Activated naive CD8-positive, alpha-beta T cell treated with anti-CD3 and anti-CD28 coated beads, Interleukin-2, amount 10 ng/mL, durations not matched to agents 7 days and 5 days (primary cell): ENCODE measurements at regions not wholly inside any gene's neighbourhood (a gene's known extent, or its start where the extent isn't known, plus 50 kb on each side); places are given as distances from the start of the nearest gene placed in this dataset.

Experiments
- ATAC-seq: fragments of 150-1000 bp; cut with Tn5 transposase; one replicate; pipeline ENCODE4 v1.10.0; 2021; ENCODE audit warnings: low read depth, moderate library complexity
- POLR2A ChIA-PET: fragments of 350-600 bp; sonication (Branson Sonifier 250); formaldehyde crosslinking; loops from one replicate; lab custom pipeline; 2021; ENCODE audit warnings: antibody characterized with exemption; lab: Charles Lee
- DNase-seq: peaks from one replicate; pipeline ENCODE4 v3.0.0; 2021
- H3K27ac Mint-ChIP-seq: one replicate; pipeline ENCODE4 v1.8.0; 2022; ENCODE audit warnings: mild to moderate bottlenecking, mixed read lengths
- H3K27me3 Mint-ChIP-seq: one replicate; pipeline ENCODE4 v1.8.0; 2022; ENCODE audit warnings: mild to moderate bottlenecking, moderate library complexity, mixed read lengths
- H3K36me3 Mint-ChIP-seq: one replicate; pipeline ENCODE4 v1.8.0; 2021; ENCODE audit warnings: mild to moderate bottlenecking, mixed read lengths
- H3K4me1 Mint-ChIP-seq: one replicate; pipeline ENCODE4 v1.8.0; 2021; ENCODE audit warnings: mixed read lengths
- H3K4me3 Mint-ChIP-seq: one replicate; pipeline ENCODE4 v1.8.0; 2022; ENCODE audit warnings: mild to moderate bottlenecking, moderate library complexity, mixed read lengths
- H3K9me3 Mint-ChIP-seq: one replicate; pipeline ENCODE4 v1.8.0; 2021; ENCODE audit warnings: mixed read lengths

DNA sequence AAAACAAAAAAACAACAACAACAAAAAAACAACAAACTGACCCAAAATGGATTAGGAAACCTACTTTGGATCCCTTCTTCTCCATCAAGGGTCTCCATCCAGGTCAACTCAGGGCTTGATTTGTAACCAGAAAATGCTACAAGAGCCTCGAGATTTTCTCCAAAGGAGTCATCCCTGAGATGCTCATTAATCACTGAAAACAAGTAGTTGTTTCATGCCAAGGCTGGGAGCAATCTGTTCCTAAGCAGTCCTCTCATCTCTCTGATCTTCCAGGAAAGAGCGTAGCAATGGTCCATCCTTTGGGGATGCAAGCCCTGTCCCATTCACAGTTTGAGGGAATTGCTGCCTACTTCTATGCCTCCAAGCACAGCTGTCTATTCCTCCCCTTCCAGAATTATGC is 203.0 kb upstream of the MAP3K1 start:
- Mint-ChIP-seq H3K36me3 (peaks cover 39% of the 10 kb centered on the region), H3K9me3 (peaks cover 21% of the 10 kb centered on the region), H3K4me3 (peak overlapping the region; percentile 72), H3K4me1 (peaks cover 59% of the 10 kb centered on the region), H3K27me3 (no peaks in the 10 kb centered on the region), H3K27ac (peak overlapping the region; percentile 89)
- DNase-seq (no peak), ATAC-seq (no peak)
- POLR2A ChIA-PET, result interaction anchor here (1.2 to 1.8 kb wide), 3 partner anchors 24 to 203 kb away, joined by 6 read pairs; partner anchors contain the start of gene MAP3K1

DNA sequence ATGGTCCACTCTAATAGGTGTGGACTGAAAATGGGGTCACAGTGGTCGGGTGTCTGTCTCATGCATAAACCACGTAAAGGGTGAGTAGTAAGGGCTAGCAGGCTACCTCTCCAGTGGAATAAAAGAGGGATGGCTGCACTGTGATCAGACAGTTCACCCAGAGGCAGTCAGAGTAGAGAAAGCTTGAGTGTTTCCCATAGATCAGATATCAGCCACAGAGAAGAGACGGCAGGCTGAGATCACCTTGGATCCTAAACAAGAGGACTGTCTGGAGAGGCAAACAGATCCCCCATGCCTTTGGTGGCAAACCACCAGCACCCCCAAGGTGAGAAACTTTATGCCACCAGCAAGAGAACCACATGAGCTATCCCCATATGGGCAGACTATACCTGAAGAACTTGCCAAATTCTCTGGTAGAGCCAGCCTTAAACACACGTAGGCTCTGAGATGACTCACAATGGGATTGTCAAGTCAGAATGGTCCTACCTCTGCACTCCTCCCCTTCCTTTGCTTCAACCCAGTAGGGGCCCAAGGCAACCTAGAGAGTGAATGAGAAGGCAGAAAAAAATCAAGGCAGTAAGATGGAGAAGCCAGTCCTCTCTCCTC is 205.2 kb upstream of the MAP3K1 start:
- Mint-ChIP-seq H3K27me3 (no peaks in the 10 kb centered on the region), H3K4me3 (peak overlapping the region; percentile 20), H3K36me3 (peaks cover 39% of the 10 kb centered on the region), H3K9me3 (peaks cover 20% of the 10 kb centered on the region), H3K4me1 (peaks cover 55% of the 10 kb centered on the region), H3K27ac (peak overlapping the region; percentile 55)
- DNase-seq (no peak), ATAC-seq (peak; percentile 66)
- POLR2A ChIA-PET, result no interaction called here

- Mint-ChIP-seq H3K27me3 (no peaks in the 10 kb centered on the region), H3K27ac (no peak overlapping the region), H3K9me3 (peaks cover 14% of the 10 kb centered on the region), H3K4me3 (no peak overlapping the region), H3K4me1 (peaks cover 40% of the 10 kb centered on the region), H3K36me3 (peaks cover 28% of the 10 kb centered on the region)
- no peak for DNase-seq
- POLR2A ChIA-PET, result interaction anchor here (1.0 kb wide), 1 partner anchor 206 kb away, joined by 3 read pairs; no protein-coding TSS in a partner anchor
- ATAC-seq, result no peak
Measured at GRCh38 chr5:56608217-56608925, 207.0 kb upstream of the MAP3K1 start.

DNA sequence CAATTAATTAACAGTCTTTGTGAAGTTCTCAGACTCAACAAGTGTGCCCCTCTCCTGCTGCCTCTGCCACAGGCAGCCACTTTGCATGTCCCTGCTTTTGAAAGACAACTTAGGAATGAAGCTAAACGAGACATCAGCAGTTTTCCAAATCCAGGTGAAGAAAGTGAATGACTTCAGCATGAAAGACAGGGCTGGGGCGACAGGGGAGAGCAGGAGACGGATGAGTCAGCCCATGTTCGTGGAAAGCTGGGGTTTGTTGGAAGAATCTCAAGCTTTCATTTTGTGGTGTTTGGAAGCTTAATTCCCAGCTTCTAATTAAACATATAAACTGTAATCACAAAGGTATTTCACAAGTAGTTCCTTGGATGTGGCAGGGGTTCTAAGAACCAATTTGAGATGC is 207.8 kb upstream of the MAP3K1 start:
- Mint-ChIP-seq H3K27me3 (no peaks in the 10 kb centered on the region), H3K9me3 (peaks cover 13% of the 10 kb centered on the region), H3K36me3 (peaks cover 25% of the 10 kb centered on the region), H3K4me3 (no peak overlapping the region), H3K4me1 (peaks cover 32% of the 10 kb centered on the region), H3K27ac (no peak overlapping the region)
- ATAC-seq (no peak), DNase-seq (no peak)
- POLR2A ChIA-PET, result no interaction called here

DNA sequence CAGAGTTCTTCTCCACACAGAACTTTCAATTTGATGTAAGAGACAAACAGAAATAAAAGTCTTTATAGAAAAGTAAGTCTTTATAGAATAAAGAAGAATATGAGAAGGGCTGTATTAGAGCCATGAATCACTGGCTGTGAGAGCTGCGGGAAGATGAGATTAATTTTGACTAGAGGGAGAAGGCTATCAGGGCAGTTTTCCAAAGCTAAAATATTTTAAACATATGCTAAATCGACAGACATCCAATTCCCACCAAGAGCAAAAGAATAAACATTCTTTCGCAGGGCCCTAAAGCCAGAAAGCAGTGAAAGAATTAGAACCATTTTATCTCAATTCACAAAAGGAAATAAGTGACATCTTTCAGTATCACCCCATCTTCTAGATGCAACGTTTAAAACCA is 208.3 kb upstream of the MAP3K1 start:
- DNase-seq (no peak), ATAC-seq (no peak)
- no peak overlapping the region for H3K27ac Mint-ChIP-seq
- H3K27me3 Mint-ChIP-seq, result no peaks in the 10 kb centered on the region
- H3K36me3 Mint-ChIP-seq, result peaks cover 24% of the 10 kb centered on the region
- peaks cover 13% of the 10 kb centered on the region for H3K9me3 Mint-ChIP-seq
- POLR2A ChIA-PET, result no interaction called here
- H3K4me3 Mint-ChIP-seq, result no peak overlapping the region
- peaks cover 29% of the 10 kb centered on the region for H3K4me1 Mint-ChIP-seq

GRCh38 chr5:56606192-56606591 is 209.2 kb upstream of the MAP3K1 start:
- no peak overlapping the region for H3K27ac Mint-ChIP-seq
- no peak for DNase-seq
- POLR2A ChIA-PET, result no interaction called here
- H3K9me3 Mint-ChIP-seq, result peaks cover 6% of the 10 kb centered on the region
- H3K27me3 Mint-ChIP-seq, result no peaks in the 10 kb centered on the region
- H3K4me3 Mint-ChIP-seq, result no peak overlapping the region
- peaks cover 16% of the 10 kb centered on the region for H3K36me3 Mint-ChIP-seq
- ATAC-seq, result no peak
- peaks cover 21% of the 10 kb centered on the region for H3K4me1 Mint-ChIP-seq

- H3K27me3 Mint-ChIP-seq, result no peaks in the 10 kb centered on the region
- ATAC-seq, result no peak
- no peak overlapping the region for H3K4me3 Mint-ChIP-seq
- peaks cover 5% of the 10 kb centered on the region for H3K9me3 Mint-ChIP-seq
- DNase-seq, result no peak
- peaks cover 15% of the 10 kb centered on the region for H3K4me1 Mint-ChIP-seq
- H3K27ac Mint-ChIP-seq, result no peak overlapping the region
- POLR2A ChIA-PET, result interaction anchor here (1.2 kb wide), 1 partner anchor 17 kb away, joined by 3 read pairs; no protein-coding TSS in a partner anchor
- H3K36me3 Mint-ChIP-seq, result peaks cover 9% of the 10 kb centered on the region
Measured at GRCh38 chr5:56605231-56605630, 210.1 kb upstream of the MAP3K1 start.

DNA sequence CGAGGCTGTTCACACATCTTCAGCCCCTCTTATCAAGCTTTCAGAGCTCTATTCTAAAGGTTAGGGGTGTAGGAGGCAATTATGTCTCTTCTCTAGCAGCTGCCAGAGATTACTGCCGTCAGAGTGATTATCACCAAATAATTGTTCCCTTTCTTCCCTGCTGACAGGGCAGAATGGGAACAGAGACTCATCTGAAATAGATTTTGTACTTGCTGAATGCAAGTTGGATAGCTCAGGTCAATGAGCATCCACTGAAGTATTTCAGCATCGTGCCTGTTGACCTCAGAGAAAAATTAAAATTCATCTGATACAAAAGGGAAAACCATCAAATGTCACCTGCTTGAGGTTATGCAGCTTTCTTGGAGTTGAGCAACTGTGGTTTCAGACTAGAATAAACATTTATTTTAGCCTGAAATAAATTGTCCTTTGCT is 213.7 kb upstream of the MAP3K1 start:
- ATAC-seq, result no peak
- peaks cover 8% of the 10 kb centered on the region for H3K4me1 Mint-ChIP-seq
- no peaks in the 10 kb centered on the region for H3K27me3 Mint-ChIP-seq
- DNase-seq, result no peak
- peaks cover 5% of the 10 kb centered on the region for H3K9me3 Mint-ChIP-seq
- POLR2A ChIA-PET, result no interaction called here
- H3K4me3 Mint-ChIP-seq, result no peak overlapping the region
- peaks cover 8% of the 10 kb centered on the region for H3K36me3 Mint-ChIP-seq
- no peak overlapping the region for H3K27ac Mint-ChIP-seq

DNA sequence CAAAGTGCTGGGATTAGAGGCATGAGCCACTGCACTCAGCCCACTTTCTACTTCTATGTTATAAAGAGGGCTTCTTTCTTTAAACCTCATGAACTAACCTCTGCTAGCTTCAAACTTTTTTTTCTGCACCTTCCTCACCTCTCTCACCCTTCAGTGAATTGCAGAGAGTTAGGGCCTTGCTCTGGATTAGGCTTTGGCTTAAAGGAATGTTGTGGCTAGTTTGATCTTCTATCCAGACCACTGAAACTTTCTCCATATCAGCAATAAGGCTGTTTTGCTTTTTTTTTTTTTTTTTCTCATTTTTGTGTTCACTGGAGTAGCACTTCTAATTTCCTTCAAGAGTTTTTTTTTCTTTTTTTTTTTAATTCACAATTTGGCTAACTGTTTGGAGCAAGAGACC is 216.4 kb upstream of the MAP3K1 start:
- Mint-ChIP-seq H3K4me3 (no peak overlapping the region), H3K27ac (no peak overlapping the region), H3K36me3 (peaks cover 5% of the 10 kb centered on the region), H3K27me3 (no peaks in the 10 kb centered on the region), H3K4me1 (peaks cover 2% of the 10 kb centered on the region), H3K9me3 (peaks cover 4% of the 10 kb centered on the region)
- DNase-seq (no peak), ATAC-seq (no peak)
- POLR2A ChIA-PET, result no interaction called here

- POLR2A ChIA-PET, result no interaction called here
- Mint-ChIP-seq H3K27ac (no peak overlapping the region), H3K36me3 (peaks cover 5% of the 10 kb centered on the region), H3K4me3 (no peak overlapping the region), H3K27me3 (no peaks in the 10 kb centered on the region), H3K4me1 (peaks cover 2% of the 10 kb centered on the region), H3K9me3 (peaks cover 4% of the 10 kb centered on the region)
- DNase-seq (no peak), ATAC-seq (no peak)
Measured at GRCh38 chr5:56596155-56596554, 219.2 kb upstream of the MAP3K1 start.

- Mint-ChIP-seq H3K27ac (no peak overlapping the region), H3K4me3 (no peak overlapping the region), H3K36me3 (peaks cover 5% of the 10 kb centered on the region), H3K4me1 (peaks cover 2% of the 10 kb centered on the region), H3K9me3 (no peaks in the 10 kb centered on the region), H3K27me3 (no peaks in the 10 kb centered on the region)
- ATAC-seq (no peak), DNase-seq (no peak)
- POLR2A ChIA-PET, result interaction anchor here (0.7 kb wide), 1 partner anchor 11 kb away, joined by 4 read pairs; no protein-coding TSS in a partner anchor
Measured at GRCh38 chr5:56595566-56595965, 219.8 kb upstream of the MAP3K1 start.

DNA sequence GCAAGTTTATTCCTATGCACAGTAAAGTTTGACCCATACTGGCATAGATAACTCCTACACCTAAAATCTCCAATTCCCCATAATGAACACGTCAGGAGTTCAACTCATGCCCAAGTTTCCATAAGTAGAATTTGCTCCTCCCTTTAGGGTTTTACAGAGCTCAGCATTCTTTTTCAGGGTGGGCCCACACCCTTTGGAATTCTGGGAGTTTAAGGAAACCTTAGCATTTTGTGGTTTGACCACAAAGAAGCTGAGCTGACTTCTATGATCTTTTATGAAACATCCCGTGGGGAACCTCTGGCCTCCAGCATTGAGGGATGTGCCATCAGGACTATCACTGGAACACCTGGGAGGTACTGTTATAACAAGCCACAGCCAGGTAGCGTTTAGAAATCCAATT is 220.6 kb upstream of the MAP3K1 start:
- Mint-ChIP-seq H3K36me3 (peaks cover 2% of the 10 kb centered on the region), H3K27ac (no peak overlapping the region), H3K4me3 (no peak overlapping the region), H3K27me3 (no peaks in the 10 kb centered on the region), H3K4me1 (no peaks in the 10 kb centered on the region), H3K9me3 (no peaks in the 10 kb centered on the region)
- no peak for ATAC-seq
- POLR2A ChIA-PET, result interaction anchor here (0.7 kb wide), 1 partner anchor 10 kb away, joined by 4 read pairs; no protein-coding TSS in a partner anchor
- no peak for DNase-seq

DNA sequence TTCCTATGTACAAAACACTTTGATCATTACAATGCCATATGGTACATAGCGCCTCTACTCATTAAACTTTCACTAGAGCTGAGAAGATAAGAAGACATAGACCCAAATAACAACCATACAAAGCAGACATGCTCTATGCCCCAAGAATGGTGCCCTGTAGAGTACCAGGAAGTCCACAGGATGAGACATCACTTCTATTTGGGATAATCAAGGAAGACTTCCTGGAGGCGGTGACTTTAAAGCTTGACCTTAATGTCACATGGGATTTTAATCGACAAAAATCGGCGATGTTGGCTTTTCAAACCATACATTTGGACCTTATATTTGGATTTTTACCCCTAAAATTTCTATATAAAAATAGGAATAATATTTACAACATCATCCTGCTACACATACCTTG is 224.3 kb upstream of the MAP3K1 start:
- ATAC-seq (no peak), DNase-seq (no peak)
- H3K27ac Mint-ChIP-seq, result no peak overlapping the region
- POLR2A ChIA-PET, result no interaction called here
- no peaks in the 10 kb centered on the region for H3K9me3 Mint-ChIP-seq
- H3K4me3 Mint-ChIP-seq, result no peak overlapping the region
- H3K36me3 Mint-ChIP-seq, result peaks cover 1% of the 10 kb centered on the region
- H3K27me3 Mint-ChIP-seq, result no peaks in the 10 kb centered on the region
- H3K4me1 Mint-ChIP-seq, result peaks cover 21% of the 10 kb centered on the region

GRCh38 chr5:56589481-56589860 is 225.9 kb upstream of the MAP3K1 start:
- DNase-seq (no peak), ATAC-seq (no peak)
- H3K27ac Mint-ChIP-seq, result peak overlapping the region; percentile 70
- H3K4me3 Mint-ChIP-seq, result no peak overlapping the region
- H3K4me1 Mint-ChIP-seq, result peaks cover 21% of the 10 kb centered on the region
- POLR2A ChIA-PET, result interaction anchor here (1.3 to 1.5 kb wide), 2 partner anchors 15 to 23 kb away, joined by 3 to 6 read pairs; no protein-coding TSS in a partner anchor
- no peaks in the 10 kb centered on the region for H3K9me3 Mint-ChIP-seq
- H3K36me3 Mint-ChIP-seq, result peaks cover 1% of the 10 kb centered on the region
- no peaks in the 10 kb centered on the region for H3K27me3 Mint-ChIP-seq
